Trophoblast cell (in vitro differentiated cells and primary cell): ENCODE measurements at regions not wholly inside any gene's neighbourhood (a gene's known extent, or its start where the extent isn't known, plus 50 kb on each side); places are given as distances from the start of the nearest gene placed in this dataset.

Experiments
- DNase-seq, 2 donors: peaks; one replicate each; pipeline ENCODE4 v3.0.0-alpha.2; 2016
- H2AFZ ChIP-seq: 2 replicates; pipeline ENCODE4 v1.6.1; 2013; ENCODE audit warnings: low read length, moderate library complexity, mild to moderate bottlenecking; ENCODE audit not compliant: insufficient read depth, poor library complexity
- H2AK5ac ChIP-seq: 2 replicates; pipeline ENCODE4 v1.6.1; 2013; ENCODE audit warnings: mild to moderate bottlenecking, low read length
- H2BK120ac ChIP-seq: 2 replicates; pipeline ENCODE4 v1.6.1; 2013; ENCODE audit warnings: low read length, mild to moderate bottlenecking, moderate library complexity; ENCODE audit not compliant: insufficient read depth, poor library complexity
- H2BK12ac ChIP-seq: 2 replicates; pipeline ENCODE4 v1.6.1; 2013; ENCODE audit warnings: mild to moderate bottlenecking, low read length, moderate library complexity
- H2BK5ac ChIP-seq: 2 replicates; pipeline ENCODE4 v1.6.1; 2013; ENCODE audit warnings: low read length, low read depth, moderate library complexity, mild to moderate bottlenecking; ENCODE audit not compliant: poor library complexity
- H3K14ac ChIP-seq: 2 replicates; pipeline ENCODE4 v1.6.1; 2013; ENCODE audit warnings: mild to moderate bottlenecking, low read length
- H3K18ac ChIP-seq: 2 replicates; pipeline ENCODE4 v1.6.1; 2013; ENCODE audit warnings: mild to moderate bottlenecking, low read length
- H3K23ac ChIP-seq: 2 replicates; pipeline ENCODE4 v1.6.1; 2013; ENCODE audit warnings: low read length
- H3K27ac ChIP-seq: 2 replicates; pipeline ENCODE4 v1.5.1; 2013; ENCODE audit warnings: low read depth, mild to moderate bottlenecking, inconsistent platforms, low read length, moderate library complexity
- H3K27me3 ChIP-seq: 2 replicates; pipeline ENCODE4 v1.6.1; 2013; ENCODE audit warnings: inconsistent platforms, mild to moderate bottlenecking, low read length, moderate library complexity; ENCODE audit not compliant: insufficient read depth
- H3K36me3 ChIP-seq, 2 experiments: 1 replicate in 1 of 2; 2 replicates in 1 of 2; pipeline ENCODE4 v1.6.1; 2013; ENCODE audit warnings: low read length in 2 of 2, mild to moderate bottlenecking in 2 of 2, moderate library complexity in 1 of 2; ENCODE audit not compliant: insufficient read depth in 2 of 2, control insufficient read depth in 1 of 2
- H3K4ac ChIP-seq: 2 replicates; pipeline ENCODE4 v1.6.1; 2013; ENCODE audit warnings: low read depth, mild to moderate bottlenecking, low read length, moderate library complexity
- H3K4me1 ChIP-seq, 2 experiments: 1 replicate in 1 of 2; 2 replicates in 1 of 2; pipeline ENCODE4 v1.6.1; 2013; ENCODE audit warnings: low read length in 2 of 2, mild to moderate bottlenecking in 2 of 2, moderate library complexity in 1 of 2; ENCODE audit not compliant: insufficient read depth in 2 of 2, control insufficient read depth in 1 of 2
- H3K4me2 ChIP-seq: 2 replicates; pipeline ENCODE4 v1.6.1; 2013; ENCODE audit warnings: inconsistent platforms, mild to moderate bottlenecking, low read length, moderate library complexity
- H3K4me3 ChIP-seq: 2 replicates; pipeline ENCODE4 v1.5.1; 2013; ENCODE audit warnings: mild to moderate bottlenecking, low read depth, low read length, inconsistent platforms
- H3K79me1 ChIP-seq: one replicate; pipeline ENCODE4 v1.6.1; 2013; ENCODE audit warnings: low read length
- H3K79me2 ChIP-seq: 2 replicates; pipeline ENCODE4 v1.6.1; 2013; ENCODE audit warnings: low read length, mild to moderate bottlenecking; ENCODE audit not compliant: control insufficient read depth, insufficient read depth, poor library complexity
- H3K9ac ChIP-seq: 2 replicates; pipeline ENCODE4 v1.6.1; 2013; ENCODE audit warnings: mild to moderate bottlenecking, low read length
- H3K9me3 ChIP-seq: 2 replicates; pipeline ENCODE4 v1.6.1; 2013; ENCODE audit warnings: low read depth, mild to moderate bottlenecking, control low read depth, inconsistent platforms, low read length; ENCODE audit not compliant: insufficient read depth
- H4K12ac ChIP-seq: 2 replicates; pipeline ENCODE4 v1.6.1; 2013; ENCODE audit warnings: low read depth, mild to moderate bottlenecking, low read length, moderate library complexity
- H4K8ac ChIP-seq: 2 replicates; pipeline ENCODE4 v1.6.1; 2013; ENCODE audit warnings: low read depth, mild to moderate bottlenecking, low read length, moderate library complexity
- H4K91ac ChIP-seq: one replicate; pipeline ENCODE4 v1.6.1; 2013; ENCODE audit warnings: low read depth, mild to moderate bottlenecking, low read length, moderate library complexity
- WGBS: extraction: QIAGEN DNeasy Blood & Tissue Kit; methylation state at CpG from one replicate; pipeline ENCODE4 v1.1.7; 2013; ENCODE audit warnings: missing lambda C conversion rate; ENCODE audit not compliant: insufficient read length, insufficient coverage; ENCODE audit errors: extremely low coverage; 5-methylcytosine and 5-hydroxymethylcytosine counted together

DNA sequence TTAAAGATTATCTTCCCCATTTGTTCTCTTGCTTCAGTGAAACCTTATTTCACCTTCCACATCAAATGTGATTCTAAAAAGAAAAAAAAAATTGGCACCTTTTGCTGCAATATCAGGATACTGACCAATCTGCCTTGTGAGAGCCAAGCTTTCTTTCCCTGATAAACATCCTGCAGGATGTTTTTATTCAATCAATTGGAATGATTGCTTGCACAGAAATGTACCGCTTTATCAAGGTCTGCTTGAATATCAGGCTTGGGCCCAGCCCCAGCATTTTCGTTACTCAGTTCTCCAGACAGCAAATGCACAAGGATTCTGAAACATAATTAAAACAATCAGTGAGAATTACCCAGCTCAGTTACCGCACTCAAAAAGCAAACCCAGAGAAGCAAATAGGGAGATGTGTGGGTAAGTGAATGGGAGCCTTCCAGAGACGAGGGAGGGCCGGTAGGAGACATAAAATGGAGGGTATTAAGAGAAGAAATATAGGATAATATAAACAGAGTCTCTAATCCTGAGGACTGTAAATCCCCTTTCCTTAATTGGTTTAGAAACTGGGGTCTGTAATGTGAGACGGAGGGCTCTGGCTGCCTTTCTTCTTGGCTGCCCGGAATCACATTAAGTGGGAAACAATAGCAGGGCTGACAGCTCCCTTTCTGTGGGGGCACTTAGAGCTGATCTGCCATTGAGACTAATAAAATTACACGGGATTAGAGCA lies 291.8 kb downstream of the ICOS start:
- Histone ChIP-seq H3K9ac (no peak overlapping the region), H3K14ac (no peak overlapping the region), H3K36me3 (no peaks in the 10 kb centered on the region), H3K4me3 (no peak overlapping the region), H4K91ac (no peak overlapping the region), H3K79me2 (no peaks in the 10 kb centered on the region), H3K23ac (no peak overlapping the region), H3K79me1 (no peaks in the 10 kb centered on the region), H3K4ac (no peak overlapping the region), H4K8ac (no peak overlapping the region), H3K9me3 (no peaks in the 10 kb centered on the region), H3K27me3 (no peaks in the 10 kb centered on the region), H3K27ac (no peak overlapping the region), H2BK5ac (no peak overlapping the region), H4K12ac (no peak overlapping the region), H3K18ac (no peak overlapping the region), H2AK5ac (no peak overlapping the region), H3K4me1 (no peaks in the 10 kb centered on the region), H2BK120ac (no peak overlapping the region), H2AFZ (no peak overlapping the region), H2BK12ac (no peak overlapping the region), H3K4me2 (no peak overlapping the region)
- DNase-seq: no peak
- no CpG with 5 or more reads among the region's 8 CpGs for WGBS

DNA sequence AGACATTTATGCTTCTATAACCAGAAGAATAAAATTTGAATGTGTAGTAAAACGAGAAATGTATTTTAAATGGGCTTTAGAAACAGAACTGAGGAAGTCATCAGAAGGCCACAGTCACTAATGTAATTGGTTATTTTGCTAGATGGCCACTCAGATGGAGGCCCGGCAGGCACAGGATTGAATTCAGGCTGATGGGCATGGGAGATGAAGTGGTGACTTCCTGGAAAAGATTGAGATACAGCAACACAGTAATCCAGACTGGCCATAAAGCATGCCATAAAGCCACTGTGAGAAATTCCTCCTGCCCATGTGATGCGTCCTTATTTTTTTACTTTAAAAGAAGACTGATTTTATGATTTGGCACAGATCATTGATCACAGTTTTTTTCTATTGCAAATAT lies 297.7 kb downstream of the ICOS start:
- no peak overlapping the region for H2AFZ ChIP-seq
- H3K9ac ChIP-seq: no peak overlapping the region
- H3K79me1 ChIP-seq: no peaks in the 10 kb centered on the region
- H3K79me2 ChIP-seq: no peaks in the 10 kb centered on the region
- no peak overlapping the region for H4K91ac ChIP-seq
- no peak overlapping the region for H2BK5ac ChIP-seq
- H2AK5ac ChIP-seq: no peak overlapping the region
- no peaks in the 10 kb centered on the region for H3K9me3 ChIP-seq
- no peak overlapping the region for H3K14ac ChIP-seq
- no peak overlapping the region for H4K12ac ChIP-seq
- H3K4ac ChIP-seq: no peak overlapping the region
- no peak overlapping the region for H4K8ac ChIP-seq
- no peaks in the 10 kb centered on the region for H3K36me3 ChIP-seq
- H3K23ac ChIP-seq: no peak overlapping the region
- no peak for DNase-seq
- no peak overlapping the region for H3K4me2 ChIP-seq
- H2BK12ac ChIP-seq: no peak overlapping the region
- no peak overlapping the region for H3K18ac ChIP-seq
- no peak overlapping the region for H3K27ac ChIP-seq
- no CpG with 5 or more reads among the region's 3 CpGs for WGBS
- no peak overlapping the region for H2BK120ac ChIP-seq
- no peak overlapping the region for H3K4me3 ChIP-seq
- no peaks in the 10 kb centered on the region for H3K4me1 ChIP-seq
- no peaks in the 10 kb centered on the region for H3K27me3 ChIP-seq

GRCh38 chr2:204234879-204235278 lies 298.3 kb downstream of the ICOS start:
- Histone ChIP-seq H4K91ac (no peak overlapping the region), H3K4ac (no peak overlapping the region), H4K8ac (no peak overlapping the region), H2BK120ac (no peak overlapping the region), H3K4me3 (no peak overlapping the region), H3K27me3 (no peaks in the 10 kb centered on the region), H4K12ac (no peak overlapping the region), H3K4me2 (no peak overlapping the region), H3K36me3 (no peaks in the 10 kb centered on the region), H3K27ac (no peak overlapping the region), H3K9me3 (no peaks in the 10 kb centered on the region), H2AFZ (no peak overlapping the region), H3K18ac (no peak overlapping the region), H2BK5ac (no peak overlapping the region), H3K14ac (no peak overlapping the region), H3K79me2 (no peaks in the 10 kb centered on the region), H3K9ac (no peak overlapping the region), H2BK12ac (no peak overlapping the region), H3K4me1 (no peaks in the 10 kb centered on the region), H2AK5ac (no peak overlapping the region), H3K23ac (no peak overlapping the region), H3K79me1 (no peaks in the 10 kb centered on the region)
- DNase-seq: peak in 1 of 2 donors; percentile 28
- WGBS: no CpG with 5 or more reads among the region's 4 CpGs

GRCh38 chr2:204237416-204237815 lies 300.9 kb downstream of the ICOS start:
- no peak overlapping the region for H2AFZ ChIP-seq
- H2BK120ac ChIP-seq: no peak overlapping the region
- no peak overlapping the region for H3K18ac ChIP-seq
- no CpG with 5 or more reads among the region's 4 CpGs for WGBS
- no peak overlapping the region for H3K4me3 ChIP-seq
- H4K12ac ChIP-seq: no peak overlapping the region
- no peak overlapping the region for H3K27ac ChIP-seq
- no peak overlapping the region for H2AK5ac ChIP-seq
- H3K4me1 ChIP-seq: no peaks in the 10 kb centered on the region
- no peaks in the 10 kb centered on the region for H3K9me3 ChIP-seq
- H3K23ac ChIP-seq: no peak overlapping the region
- H3K27me3 ChIP-seq: no peaks in the 10 kb centered on the region
- no peak overlapping the region for H4K91ac ChIP-seq
- H2BK12ac ChIP-seq: no peak overlapping the region
- H3K79me2 ChIP-seq: no peaks in the 10 kb centered on the region
- no peak overlapping the region for H3K4me2 ChIP-seq
- H3K36me3 ChIP-seq: no peaks in the 10 kb centered on the region
- H3K4ac ChIP-seq: no peak overlapping the region
- H3K9ac ChIP-seq: no peak overlapping the region
- no peak for DNase-seq
- H3K14ac ChIP-seq: no peak overlapping the region
- no peak overlapping the region for H2BK5ac ChIP-seq
- no peaks in the 10 kb centered on the region for H3K79me1 ChIP-seq
- no peak overlapping the region for H4K8ac ChIP-seq
